A549 (cell line): ENCODE measurements at regions not wholly inside any gene's neighbourhood (a gene's known extent, or its start where the extent isn't known, plus 50 kb on each side); places are given as distances from the start of the nearest gene placed in this dataset.

ENCODE experiments used
- BHLHE40 ChIP-seq: IDR thresholded peaks from 2 replicates; pipeline ENCODE4 v1.6.1; 2012; ENCODE audit warnings: low read depth, low read length, inconsistent platforms
- CTCF ChIP-seq: fragments of >200 bp; sonication (Bioruptor Twin); formaldehyde crosslinking; IDR thresholded peaks from 3 replicates; pipeline ENCODE4 v1.5.1; 2016
- ELK1 ChIP-seq: fragments of 150-350 bp; IDR thresholded peaks from 2 replicates; pipeline ENCODE4 v1.6.1; 2014; ENCODE audit warnings: low read depth, mild to moderate bottlenecking, low read length
- EP300 ChIP-seq, 2 experiments: fragments of >200 bp; sonication (Bioruptor Twin); formaldehyde crosslinking; IDR thresholded peaks; 2 replicates in 1 of 2; 3 replicates in 1 of 2; pipeline ENCODE4 v1.6.1; 2016 to 2017
- JUN ChIP-seq, 2 experiments: fragments of >200 bp; sonication (Bioruptor Twin); formaldehyde crosslinking; IDR thresholded peaks; 2 replicates in 1 of 2; 3 replicates in 1 of 2; pipeline ENCODE4 v1.6.1; 2016 to 2017
- KDM5A ChIP-seq: fragments of 200-600 bp; sonication (generic); IDR thresholded peaks from 2 replicates; pipeline ENCODE4 v1.6.1; 2016; ENCODE audit warnings: antibody characterized with exemption, mild to moderate bottlenecking
- POLR2A ChIP-seq: IDR thresholded peaks from 2 replicates; pipeline ENCODE4 v1.6.1; 2012; ENCODE audit warnings: mild to moderate bottlenecking, low read length
- RCOR1 ChIP-seq: fragments of 150-350 bp; IDR thresholded peaks from 2 replicates; pipeline ENCODE4 v1.6.1; 2014; ENCODE audit warnings: antibody characterized with exemption, low read length, low read depth
- REST ChIP-seq: fragments of 200-600 bp; sonication (generic); IDR thresholded peaks from 2 replicates; pipeline ENCODE4 v1.6.1; 2016; ENCODE audit warnings: antibody characterized with exemption, mild to moderate bottlenecking, moderate library complexity
- SREBF2 ChIP-seq: fragments of 450-650 bp; IDR thresholded peaks from 2 replicates; pipeline ENCODE4 v1.6.1; 2014; ENCODE audit warnings: mild to moderate bottlenecking, moderate library complexity
- ZSCAN20 ChIP-seq: fragments of 250-450 bp; sonication (Bioruptor Pico); IDR thresholded peaks from 2 replicates; pipeline ENCODE4 v1.8.0; 2022; ENCODE audit warnings: mild to moderate bottlenecking, moderate library complexity
- TF ChIP-seq, protein P1 (sequence below): fragments of 250-450 bp; sonication (Bioruptor Pico); IDR thresholded peaks from 2 replicates; pipeline ENCODE4 v1.5.0; 2021; ENCODE audit warnings: mild to moderate bottlenecking, moderate library complexity, borderline replicate concordance
- TF ChIP-seq, protein P2 (sequence below): IDR thresholded peaks from 2 replicates; pipeline ENCODE4 v1.6.1; 2012

DNA sequence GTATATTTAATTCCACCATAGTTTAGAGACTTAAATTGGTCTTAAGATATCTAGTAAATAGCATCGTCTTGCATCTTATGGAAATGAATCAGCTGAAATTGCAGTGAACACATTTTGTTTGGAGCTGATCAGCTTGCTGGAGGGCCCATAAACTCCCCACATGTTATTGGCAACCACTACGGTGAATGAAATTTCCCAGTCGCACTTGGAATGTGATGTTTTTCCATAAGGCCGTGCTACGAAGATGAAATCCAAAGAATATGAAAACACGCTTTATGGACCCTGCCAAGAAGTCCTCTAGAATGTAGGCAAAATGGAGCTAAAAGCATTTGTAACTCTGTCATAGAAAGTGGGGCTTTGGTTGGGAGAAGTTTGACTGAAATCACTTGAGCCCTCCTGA lies 572.1 kb downstream of the ACTL7B start:
- TF ChIP-seq KDM5A (no peak), BHLHE40 (no peak), ELK1 (no peak), POLR2A (no peak), ZSCAN20 (no peak), CTCF (no peak), SREBF2 (no peak), RCOR1 (no peak), EP300 (IDR thresholded peaks at IDR 0.05) (no peak), REST (no peak), JUN (IDR thresholded peaks at IDR 0.05) (no peak)
- TF ChIP-seq, protein P1, sequence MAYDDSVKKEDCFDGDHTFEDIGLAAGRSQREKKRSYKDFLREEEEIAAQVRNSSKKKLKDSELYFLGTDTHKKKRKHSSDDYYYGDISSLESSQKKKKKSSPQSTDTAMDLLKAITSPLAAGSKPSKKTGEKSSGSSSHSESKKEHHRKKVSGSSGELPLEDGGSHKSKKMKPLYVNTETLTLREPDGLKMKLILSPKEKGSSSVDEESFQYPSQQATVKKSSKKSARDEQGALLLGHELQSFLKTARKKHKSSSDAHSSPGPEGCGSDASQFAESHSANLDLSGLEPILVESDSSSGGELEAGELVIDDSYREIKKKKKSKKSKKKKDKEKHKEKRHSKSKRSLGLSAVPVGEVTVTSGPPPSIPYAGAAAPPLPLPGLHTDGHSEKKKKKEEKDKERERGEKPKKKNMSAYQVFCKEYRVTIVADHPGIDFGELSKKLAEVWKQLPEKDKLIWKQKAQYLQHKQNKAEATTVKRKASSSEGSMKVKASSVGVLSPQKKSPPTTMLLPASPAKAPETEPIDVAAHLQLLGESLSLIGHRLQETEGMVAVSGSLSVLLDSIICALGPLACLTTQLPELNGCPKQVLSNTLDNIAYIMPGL (CRISPR knock-in tag), result no peak
- TF ChIP-seq, protein P2, sequence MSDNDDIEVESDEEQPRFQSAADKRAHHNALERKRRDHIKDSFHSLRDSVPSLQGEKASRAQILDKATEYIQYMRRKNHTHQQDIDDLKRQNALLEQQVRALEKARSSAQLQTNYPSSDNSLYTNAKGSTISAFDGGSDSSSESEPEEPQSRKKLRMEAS, result no peak
